UCSD-AML1 (cell line): ENCODE measurements at regions not wholly inside any gene's neighbourhood (a gene's known extent, or its start where the extent isn't known, plus 50 kb on each side); places are given as distances from the start of the nearest gene placed in this dataset.

Experiments used
- DNase-seq: peaks from one replicate; lab custom pipeline; 2025; ENCODE audit not compliant: unreplicated experiment; lab: John Stamatoyannopoulos, UW

DNA sequence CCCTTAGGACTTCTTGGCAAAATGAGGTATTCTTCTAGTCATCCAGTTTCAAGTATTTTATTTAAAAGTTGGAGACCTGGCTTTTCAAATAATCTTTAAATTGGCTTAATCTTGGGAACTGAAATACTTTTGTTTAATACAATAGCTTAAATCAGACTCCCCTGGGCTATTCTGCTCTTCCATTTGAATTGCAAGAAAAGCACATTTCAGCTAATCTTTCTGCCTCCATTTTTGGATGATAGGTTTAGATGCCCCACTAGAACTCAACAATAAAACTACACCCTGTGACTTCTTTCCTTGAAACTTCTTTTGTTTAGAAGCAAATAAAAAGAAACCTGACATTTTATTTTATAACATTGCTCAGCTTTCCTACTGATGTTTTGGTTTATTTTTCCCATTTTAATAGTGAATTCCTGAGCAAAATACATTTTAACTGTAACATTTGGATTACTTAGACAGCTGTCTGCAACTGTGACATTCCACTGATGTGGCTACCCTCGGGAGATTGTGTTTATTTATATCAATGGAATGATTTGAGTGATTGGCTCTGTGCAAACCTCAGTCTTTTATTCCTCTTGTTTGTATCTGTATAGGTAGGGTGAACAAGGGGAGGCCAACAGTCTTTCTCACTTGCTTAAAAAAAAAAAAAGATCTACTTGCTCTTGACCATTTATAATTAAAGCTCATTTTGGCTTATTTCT is 1045.8 kb upstream of the CNTN5 start:
- DNase-seq: no peak

DNA sequence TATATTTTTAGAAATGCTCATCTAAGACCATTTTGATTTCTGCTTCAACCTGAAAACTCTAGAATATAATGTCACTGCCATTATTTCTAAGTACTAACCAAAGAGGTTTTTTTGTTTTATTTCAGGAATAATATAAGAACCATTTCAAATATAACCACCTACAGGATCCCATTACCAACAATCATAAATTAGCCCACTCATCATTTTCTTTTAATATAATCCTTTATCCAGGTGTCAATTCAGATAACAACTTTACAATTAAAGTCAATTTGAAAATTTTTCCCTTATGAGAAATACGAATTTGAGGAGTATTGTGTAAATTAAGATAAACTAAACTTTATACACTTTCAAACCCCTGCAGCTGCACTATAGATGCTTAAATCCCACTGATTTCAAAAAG is 1043.0 kb upstream of the CNTN5 start:
- DNase-seq: no peak

DNA sequence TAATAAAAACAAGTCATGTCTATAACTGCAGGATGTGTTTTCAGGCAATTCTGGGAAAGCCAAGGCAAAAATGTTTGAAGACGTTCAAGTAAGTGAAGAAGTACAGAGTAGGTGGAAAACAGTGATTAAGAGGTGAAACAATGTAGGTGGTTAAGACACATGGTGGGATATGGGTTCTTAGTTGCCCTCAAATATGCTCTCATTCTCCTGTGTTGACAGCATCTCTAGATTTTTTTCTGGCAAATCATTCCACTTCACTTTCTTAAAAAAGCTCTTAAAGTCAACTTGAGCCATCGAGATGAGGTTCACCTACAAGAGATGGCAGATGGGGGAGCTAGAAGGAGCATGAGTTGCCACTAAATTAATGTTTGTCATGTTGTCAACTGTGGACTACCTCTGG is 1041.0 kb upstream of the CNTN5 start:
- DNase-seq: no peak

DNA sequence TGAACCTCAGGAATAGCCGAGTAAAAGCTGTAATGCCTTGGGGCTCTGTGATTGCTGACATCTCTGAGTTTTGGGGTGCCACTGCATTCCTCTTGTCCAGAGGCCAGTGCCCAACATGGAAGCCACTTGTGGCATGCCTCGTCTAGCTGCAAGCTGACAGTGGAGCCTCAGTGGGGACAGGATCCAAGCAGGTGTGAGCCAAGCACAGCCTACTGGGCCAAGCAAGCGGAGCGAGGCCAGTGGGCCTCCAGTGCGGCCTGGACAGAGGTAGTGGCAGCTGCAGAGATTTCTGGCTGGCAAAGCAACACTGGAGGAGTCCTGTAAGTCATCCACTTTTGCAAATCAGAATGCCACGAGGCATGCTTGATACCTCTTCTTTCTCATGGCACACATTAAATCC is 1038.2 kb upstream of the CNTN5 start:
- DNase-seq: no peak

DNA sequence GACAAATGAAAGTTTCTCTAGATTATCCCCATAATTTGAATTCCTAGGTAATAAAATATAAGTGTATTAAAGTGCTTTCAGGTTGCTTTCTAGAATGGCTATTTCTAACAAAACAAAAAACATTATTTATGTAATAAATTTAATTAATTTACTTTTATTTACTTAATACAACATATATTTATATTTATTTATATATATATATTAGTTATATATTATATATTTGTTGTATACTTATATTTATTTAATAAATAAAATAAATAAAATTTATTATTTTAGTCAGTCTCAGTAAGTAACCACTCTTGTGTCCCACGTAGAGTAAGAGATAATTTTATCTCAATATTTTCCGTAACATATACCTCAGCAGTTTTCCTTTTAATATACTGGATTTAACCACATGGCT is 1031.6 kb upstream of the CNTN5 start:
- no peak for DNase-seq

DNA sequence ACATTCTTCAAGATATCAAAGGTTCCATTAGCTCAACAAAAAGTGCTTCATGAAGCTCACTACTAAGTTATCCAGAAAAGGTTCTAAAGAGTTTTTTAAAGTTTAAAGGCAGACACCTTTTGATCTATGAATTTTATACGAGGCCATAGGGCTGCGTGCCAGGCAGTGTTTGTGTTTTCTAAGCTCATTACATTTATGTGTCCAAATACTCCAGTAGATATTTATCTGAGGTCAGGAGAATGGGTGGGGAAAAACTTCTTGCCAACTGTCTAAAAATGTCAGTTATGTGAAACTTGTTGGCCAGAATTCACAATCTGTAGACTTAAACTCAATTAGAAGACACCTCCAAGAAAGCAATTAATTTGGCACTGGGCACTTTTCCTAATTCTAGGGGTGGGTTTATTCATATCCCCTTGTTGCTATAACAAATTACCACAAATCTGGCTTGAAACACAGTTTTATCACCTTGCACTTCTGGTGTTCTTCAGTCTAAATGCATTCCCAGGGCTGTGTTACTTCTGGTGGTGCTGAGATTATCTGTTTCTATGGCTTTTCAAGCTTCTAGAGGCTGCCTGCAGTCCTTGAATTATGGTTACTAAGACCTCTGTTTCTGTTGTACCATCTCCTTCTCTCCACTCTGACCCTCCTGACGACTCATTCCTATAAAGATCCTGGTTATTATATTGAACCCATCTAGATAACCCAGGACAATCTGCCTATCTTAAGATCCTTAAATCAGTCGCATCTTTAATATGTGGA is 1030.4 kb upstream of the CNTN5 start:
- DNase-seq: no peak

DNA sequence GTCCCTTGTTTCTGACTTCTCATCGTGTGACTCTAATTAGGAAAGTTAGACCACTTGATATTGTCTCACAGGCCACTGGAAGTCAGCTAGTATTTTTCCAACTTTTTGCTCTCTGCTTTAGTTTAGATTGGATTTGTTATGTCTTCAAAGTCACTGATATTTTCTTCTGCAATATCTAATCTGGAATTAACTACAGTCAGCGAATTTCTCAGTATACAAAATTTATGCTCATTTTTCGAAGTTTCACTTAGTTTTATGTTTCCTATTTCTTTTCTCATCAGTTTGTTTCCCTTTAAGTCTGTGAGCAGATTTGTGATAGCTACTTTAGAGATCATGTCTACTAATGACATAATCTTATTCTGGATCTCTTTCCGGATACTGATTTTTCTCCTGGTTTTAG is 1027.2 kb upstream of the CNTN5 start:
- no peak for DNase-seq

DNA sequence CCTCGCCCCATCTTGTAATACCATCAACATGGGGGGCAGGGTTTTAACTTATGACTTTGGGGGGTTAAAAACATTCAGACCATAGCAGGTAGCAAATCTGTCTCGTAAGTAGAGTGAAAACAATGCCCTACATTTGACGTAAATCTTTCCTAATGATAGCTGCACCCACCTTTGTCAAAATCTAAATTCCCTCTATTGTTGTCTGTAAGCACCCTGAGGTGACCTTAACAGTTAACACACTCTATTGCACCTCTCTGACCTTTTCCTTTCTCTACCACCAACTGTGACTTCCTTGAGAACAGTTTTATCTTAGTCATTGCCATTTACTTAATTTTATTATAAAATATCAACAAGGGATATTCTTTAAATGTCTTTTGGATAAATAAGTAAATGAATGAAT is 1024.9 kb upstream of the CNTN5 start:
- no peak for DNase-seq

DNA sequence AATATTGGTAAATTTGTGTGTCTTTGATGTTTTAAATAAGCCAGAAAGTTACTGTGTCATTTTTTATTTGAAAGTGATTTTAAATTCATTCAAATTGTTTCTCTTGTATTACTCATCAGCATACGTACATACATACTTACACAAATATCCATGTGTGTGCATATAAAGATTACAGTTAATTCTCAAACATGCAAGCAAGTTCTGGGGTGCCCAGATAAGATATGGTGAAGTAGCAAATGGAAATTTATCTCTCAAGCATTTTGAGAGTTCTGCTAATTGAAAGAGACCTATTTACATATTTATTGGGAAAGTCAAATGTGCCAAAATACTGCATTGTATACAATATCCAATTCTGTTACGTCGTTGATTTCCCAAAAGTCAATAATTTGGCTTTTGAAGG is 1024.0 kb upstream of the CNTN5 start:
- no peak for DNase-seq

DNA sequence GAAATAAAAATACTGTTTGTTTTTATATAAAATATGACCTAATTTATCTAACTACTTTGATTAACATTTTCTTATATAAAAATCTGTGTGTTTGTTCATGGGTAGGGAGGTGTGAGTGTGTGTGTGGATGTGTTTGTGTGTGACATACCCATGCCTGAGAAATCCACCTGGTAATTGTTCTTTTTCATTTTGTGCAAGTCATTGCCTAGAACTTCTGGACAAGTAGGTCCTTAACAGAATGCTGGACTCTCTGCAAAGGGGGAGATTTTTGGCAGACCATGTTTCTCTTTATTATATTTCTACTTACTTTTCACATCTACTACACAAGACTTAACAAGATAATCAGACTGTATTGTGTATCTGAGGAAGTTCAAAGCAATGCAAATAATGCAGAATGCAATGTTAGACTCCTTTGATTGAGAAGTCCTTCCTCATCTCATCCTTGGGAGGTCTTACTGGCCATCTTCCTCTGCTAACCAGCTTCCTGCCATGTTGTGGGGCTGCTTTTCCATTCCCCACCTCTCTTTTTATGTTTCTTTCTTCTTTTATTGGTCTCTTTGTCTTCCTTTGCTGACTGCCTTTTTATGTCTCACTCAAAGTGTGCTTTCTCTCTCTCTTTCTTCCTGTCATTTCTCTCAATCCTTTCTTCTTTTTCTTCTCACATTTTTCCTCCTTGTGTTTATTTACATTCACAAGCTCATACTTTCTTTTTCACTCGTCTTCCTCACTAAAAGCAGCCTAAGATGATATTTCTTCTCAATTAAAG is 1017.0 kb upstream of the CNTN5 start:
- DNase-seq: no peak

DNA sequence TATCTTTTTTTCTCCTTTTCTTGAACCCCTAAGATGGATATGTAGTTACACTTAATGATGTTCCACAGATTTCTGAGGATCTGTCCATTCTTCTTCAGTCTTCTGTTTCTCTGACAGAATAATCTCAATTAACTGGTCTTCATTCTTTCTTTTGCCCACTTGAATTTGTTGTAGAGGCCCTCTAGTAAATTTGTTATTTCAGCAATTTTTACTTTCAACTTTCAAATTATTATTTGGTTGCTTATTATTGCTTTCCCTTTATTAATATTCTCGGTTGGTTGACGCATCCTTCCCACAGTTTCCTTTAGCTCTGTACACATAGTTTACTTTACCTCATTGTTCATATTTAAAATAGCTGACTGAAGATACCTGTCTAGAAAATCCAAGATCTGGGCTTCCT is 1013.7 kb upstream of the CNTN5 start:
- no peak for DNase-seq

DNA sequence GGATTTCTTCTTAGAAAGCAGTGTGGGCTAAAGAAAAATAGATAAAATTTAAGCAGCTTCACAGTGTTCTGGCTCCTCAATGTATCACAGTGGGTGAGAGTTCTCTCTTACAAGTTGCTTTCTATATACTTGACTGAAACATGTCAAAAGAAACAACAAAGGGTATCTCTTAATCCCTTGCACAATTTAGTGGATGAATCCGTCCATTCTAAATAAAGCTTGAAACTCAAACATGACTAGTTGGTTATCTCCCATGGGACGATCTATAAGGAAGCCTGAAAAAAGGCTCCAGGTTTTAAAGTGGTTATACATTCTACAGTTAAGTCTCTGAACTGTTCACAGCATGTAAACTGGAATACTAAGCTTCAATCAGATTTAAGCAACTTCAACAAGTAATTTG is 993.1 kb upstream of the CNTN5 start:
- no peak for DNase-seq

DNA sequence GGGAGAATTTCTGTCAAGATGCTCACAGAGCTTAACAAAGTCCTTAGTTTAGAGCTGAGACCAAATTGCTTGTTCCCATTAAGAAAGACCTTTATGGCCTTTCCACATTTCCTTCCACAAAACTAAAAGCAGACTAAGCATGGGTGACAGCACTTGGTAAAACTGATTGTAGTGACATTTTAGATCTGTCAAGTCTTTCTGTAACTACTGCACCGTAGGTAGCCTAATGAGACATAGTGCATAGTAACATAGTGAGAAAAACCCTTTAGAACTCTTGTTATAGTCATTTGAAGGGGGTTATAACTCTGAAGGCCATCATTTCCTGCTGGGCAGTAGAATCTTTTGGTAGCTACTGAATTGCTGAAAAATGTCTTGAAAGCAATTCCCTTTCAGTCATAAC is 990.9 kb upstream of the CNTN5 start:
- no peak for DNase-seq

DNA sequence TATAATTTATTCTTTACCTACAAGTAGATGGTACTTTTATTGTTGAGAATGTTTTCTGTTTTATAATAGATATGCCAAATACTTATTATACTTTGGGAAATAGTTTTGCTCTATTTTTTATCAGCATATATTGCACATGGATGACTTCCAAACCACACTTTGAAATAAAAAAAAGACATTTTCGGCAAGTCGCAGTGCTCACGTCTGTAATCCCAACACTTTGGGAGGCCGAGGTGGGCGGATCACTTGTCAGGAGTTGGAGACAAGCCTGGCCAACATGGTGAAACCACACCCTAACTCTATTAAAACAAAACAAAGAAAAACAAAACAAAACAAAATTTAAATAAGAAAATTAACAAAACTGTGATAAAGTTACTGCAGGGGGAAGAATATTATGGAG is 983.9 kb upstream of the CNTN5 start:
- no peak for DNase-seq

DNA sequence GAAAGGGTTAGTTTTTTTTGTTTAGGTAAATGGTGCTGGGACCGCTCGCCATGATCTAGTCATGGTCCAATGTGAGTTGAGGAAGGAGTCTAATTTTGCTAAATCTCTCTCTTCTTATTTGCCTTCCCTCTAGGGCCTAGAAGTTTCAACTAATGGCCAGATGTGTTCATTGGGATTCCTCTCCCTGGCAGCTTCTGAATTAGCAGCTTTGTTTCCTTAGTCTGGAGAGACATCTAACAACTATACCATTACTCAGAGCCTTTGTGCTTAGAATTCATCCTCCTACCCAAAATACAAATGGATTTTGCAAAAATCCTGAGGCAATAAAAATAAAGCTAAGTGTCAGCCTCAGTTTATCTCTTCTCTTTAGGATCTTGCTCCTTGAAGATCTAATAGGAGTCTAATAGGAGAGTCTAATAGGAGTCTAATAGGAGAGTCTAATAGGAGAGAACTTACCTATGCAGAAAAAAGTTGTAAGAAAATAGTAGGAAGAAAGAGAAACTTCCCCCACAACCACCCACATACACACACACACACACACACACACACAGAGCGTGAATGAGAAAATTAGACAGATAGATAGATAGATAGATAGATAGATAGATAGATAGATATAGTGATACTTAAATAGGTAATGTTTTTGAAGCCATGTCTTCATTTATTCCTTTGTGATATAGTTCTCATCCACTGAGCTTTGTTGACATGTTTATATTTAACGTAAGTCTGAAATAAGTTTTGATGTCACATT is 980.5 kb upstream of the CNTN5 start:
- DNase-seq: no peak

DNA sequence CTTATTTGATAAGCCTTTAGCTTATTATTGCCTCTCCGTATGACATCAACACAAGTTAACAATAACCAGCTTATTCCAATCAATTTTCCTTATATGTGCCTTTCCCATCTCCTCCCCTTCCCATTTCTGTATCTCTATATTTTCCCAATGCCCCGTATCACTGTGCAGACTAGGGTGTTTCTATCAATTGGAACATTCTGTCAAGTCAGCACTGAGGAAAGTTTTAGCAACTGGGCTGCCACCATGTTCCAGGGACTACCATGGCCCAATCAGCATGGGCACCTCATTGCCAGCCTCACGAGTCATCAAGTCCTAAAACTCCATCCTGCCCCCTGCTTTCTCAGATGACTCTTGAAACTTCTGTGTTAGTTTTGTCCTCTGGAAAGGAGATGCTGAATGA is 973.1 kb upstream of the CNTN5 start:
- DNase-seq: no peak

DNA sequence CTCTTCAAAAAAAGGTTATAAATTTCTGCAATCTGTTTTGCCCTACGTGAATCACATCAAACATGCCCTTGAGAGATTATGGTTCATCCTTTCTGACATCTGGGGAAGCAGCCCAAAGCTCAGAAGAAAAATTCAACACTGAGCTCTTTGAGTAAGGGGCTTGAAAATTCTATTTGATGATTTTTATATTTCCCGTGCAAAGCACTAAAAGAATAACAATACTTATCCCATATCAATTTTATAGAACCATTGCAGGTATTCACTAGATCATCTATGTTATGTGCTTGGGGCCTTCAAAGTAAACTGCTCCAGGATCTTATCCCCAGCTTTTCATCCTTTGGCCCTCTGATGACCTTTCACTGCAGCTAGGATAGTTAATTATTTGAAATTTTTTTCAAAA is 966.9 kb upstream of the CNTN5 start:
- DNase-seq: no peak

DNA sequence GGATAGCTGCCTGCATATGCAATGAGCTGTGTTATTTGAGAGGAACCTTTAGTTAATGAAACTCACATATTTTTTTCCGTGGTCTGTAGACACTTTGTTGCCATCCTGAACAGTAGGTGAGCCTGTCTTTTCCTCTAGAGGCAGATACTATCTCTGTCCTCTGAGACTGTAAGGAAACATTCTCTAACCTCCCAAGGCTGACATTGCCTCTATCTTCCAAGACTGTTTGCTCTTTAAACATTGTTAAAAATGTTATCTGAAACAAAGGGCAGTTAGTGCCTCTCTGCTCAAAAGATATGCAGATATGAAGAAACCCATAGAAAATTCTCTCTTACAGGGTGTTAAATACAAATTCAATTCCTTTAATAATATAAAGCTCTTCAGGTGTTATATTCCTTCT is 963.8 kb upstream of the CNTN5 start:
- DNase-seq: no peak

DNA sequence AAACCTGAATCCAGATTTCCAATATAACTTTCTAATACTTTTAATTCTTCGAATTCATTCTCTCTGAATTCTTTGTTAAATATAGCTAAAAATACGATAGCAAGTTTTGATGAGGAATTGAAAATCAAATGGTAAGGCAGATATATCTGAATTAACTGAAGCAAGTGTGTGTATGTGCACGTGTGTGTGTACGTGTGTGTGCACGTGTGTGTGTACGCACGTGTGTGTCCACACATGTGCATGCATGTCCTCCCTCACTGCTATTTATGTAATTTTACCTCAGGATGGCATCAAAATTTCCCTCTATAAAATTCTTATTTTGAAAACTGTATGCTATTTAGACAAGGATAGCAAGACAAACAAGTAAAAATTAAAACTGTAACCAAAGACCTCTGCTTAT is 961.3 kb upstream of the CNTN5 start:
- DNase-seq: no peak

DNA sequence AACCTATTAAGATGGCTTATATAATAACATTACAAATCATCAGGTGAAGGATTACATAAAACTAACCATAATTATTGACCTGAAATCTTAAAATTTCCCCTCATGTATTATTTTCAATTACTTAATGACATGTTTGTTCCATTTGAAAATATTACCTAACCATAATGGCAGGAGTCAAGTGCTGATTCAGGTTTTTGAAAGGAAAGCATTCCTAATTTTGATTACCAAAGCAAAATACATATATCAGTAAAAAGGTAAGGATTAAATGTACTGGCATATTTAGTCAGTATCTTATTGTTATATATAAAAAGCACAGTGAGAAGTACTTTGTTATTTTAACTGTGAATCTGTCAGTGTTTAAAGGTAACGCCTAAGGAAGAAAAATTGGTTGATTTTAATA is 960.0 kb upstream of the CNTN5 start:
- no peak for DNase-seq

DNA sequence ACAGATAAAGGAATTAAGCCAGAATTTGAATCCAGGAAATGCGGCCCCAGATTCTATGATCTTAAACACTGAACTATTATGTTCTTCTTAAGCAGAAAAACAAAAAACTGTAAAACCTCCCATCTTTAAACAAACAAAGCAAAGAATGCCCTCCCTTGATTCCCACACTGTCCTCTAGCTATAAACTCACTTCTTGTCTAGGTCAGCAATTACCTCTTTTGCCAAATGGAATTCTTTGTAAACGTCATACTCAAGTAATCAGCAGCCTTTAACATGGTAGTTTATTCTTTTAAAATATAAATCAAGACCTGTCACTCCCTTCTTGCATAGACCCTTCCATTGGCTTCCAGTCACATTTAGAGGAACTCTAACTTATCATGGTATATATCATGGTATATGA is 958.9 kb upstream of the CNTN5 start:
- no peak for DNase-seq

DNA sequence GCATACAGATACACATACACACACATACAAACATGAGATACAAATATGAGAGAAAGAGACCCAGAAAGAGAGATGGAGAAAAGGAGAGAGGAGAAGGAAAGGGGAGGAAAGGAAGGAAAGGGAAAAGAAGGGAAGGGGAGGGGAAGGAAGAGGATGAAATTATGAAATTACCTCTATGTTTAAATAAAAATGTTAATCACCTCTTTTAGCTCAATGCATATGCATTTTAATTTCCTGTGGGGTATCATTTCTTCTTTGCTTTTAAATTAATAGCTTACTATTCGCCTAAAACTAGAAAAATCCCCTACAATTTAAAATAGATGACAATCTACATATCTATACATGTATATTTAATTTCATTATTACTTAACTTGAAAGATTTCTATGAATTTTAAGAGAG is 958.0 kb upstream of the CNTN5 start:
- no peak for DNase-seq
